Endothelial cell of umbilical vein (primary cell): ENCODE measurements at regions not wholly inside any gene's neighbourhood (a gene's known extent, or its start where the extent isn't known, plus 50 kb on each side); places are given as distances from the start of the nearest gene placed in this dataset.
A peak's percentile ranks its signal among the peaks of the same experiment; 100 is the strongest.

ENCODE experiments used
- BruUV-seq: library from RNA; stranded (reverse); fragments of 400-500 nt; replicated peaks from 2 replicates; lab custom pipeline; 2021; lab: Mats Ljungman, UMichigan
- CTCF ChIA-PET: fragments of 300-600, 350-600 bp; sonication (Branson Sonifier 250); formaldehyde crosslinking; loops from one replicate; lab custom pipeline; 2021; ENCODE audit warnings: antibody characterized with exemption, inconsistent platforms; lab: Charles Lee
- POLR2A ChIA-PET: fragments of 300-600, 350-600 bp; sonication (Branson Sonifier 250); formaldehyde crosslinking; loops from one replicate; lab custom pipeline; 2021; ENCODE audit warnings: antibody characterized with exemption, inconsistent platforms; lab: Charles Lee
- DNase-seq: peaks from one replicate; pipeline ENCODE4 v3.0.0-alpha.2; 2011; ENCODE audit warnings: low read depth, low spot score
- FAIRE-seq: peaks from 2 replicates; lab custom pipeline; 2011; peaks lifted over from hg19 to GRCh38; lab: Jason Lieb, UNC
- H2AFZ ChIP-seq: 2 replicates; pipeline ENCODE4 v1.6.0; 2012; ENCODE audit warnings: low read depth, low read length, control low read depth, inconsistent platforms
- H3K27ac ChIP-seq: 2 replicates; pipeline ENCODE4 v1.5.1; 2011; ENCODE audit warnings: low read depth, mild to moderate bottlenecking, control low read depth, low read length, moderate library complexity; ENCODE audit not compliant: insufficient read depth
- H3K27me3 ChIP-seq, 2 experiments: 2 replicates each; pipeline versions ENCODE4 v1.6.0 to v1.6.1; 2011; ENCODE audit warnings: low read length in 2 of 2, mixed read lengths in 1 of 2; ENCODE audit not compliant: control insufficient read depth in 2 of 2, insufficient read depth in 2 of 2
- H3K36me3 ChIP-seq, 2 experiments: 2 replicates in 1 of 2; 3 replicates in 1 of 2; pipeline ENCODE4 v1.5.1; 2011; ENCODE audit warnings: low read length in 2 of 2, mild to moderate bottlenecking in 1 of 2, moderate library complexity in 1 of 2; ENCODE audit not compliant: control insufficient read depth in 2 of 2, insufficient read depth in 2 of 2; ENCODE audit errors: extremely low read depth in 1 of 2
- H3K4me1 ChIP-seq: 3 replicates; pipeline ENCODE4 v1.5.1; 2011; ENCODE audit warnings: mild to moderate bottlenecking, low read length; ENCODE audit not compliant: control insufficient read depth, insufficient read depth; ENCODE audit errors: extremely low read depth
- H3K4me2 ChIP-seq: 2 replicates; pipeline ENCODE4 v1.6.1; 2011; ENCODE audit warnings: low read length, control low read depth, mixed read lengths; ENCODE audit not compliant: insufficient read depth
- H3K4me3 ChIP-seq, 3 experiments: fragments of 200-600 bp in 1 of 3; sonication (generic), shearing (Covaris generic) in 1 of 3; replicated peaks in 1 of 3; 2 replicates each; pipeline ENCODE4 v1.5.1; 2011 to 2016; ENCODE audit warnings: control low read depth in 3 of 3, low read length in 3 of 3, mild to moderate bottlenecking in 2 of 3, inconsistent platforms in 1 of 3, low read depth in 1 of 3, moderate library complexity in 1 of 3; ENCODE audit not compliant: insufficient read depth in 1 of 3
- H3K79me2 ChIP-seq: 2 replicates; pipeline ENCODE4 v1.6.0; 2012; ENCODE audit warnings: low read length, inconsistent platforms; ENCODE audit not compliant: control insufficient read depth, insufficient read depth
- H3K9ac ChIP-seq: replicated peaks from 2 replicates; pipeline ENCODE3; 2011; ENCODE audit warnings: low read length, control low read depth; ENCODE audit not compliant: insufficient read depth; ENCODE audit errors: extremely low read depth
- H3K9me1 ChIP-seq: replicated peaks from 3 replicates; pipeline ENCODE4 v1.6.0; 2011; ENCODE audit warnings: mild to moderate bottlenecking, low read length; ENCODE audit not compliant: control insufficient read depth, insufficient read depth; ENCODE audit errors: extremely low read depth
- H3K9me3 ChIP-seq: replicated peaks from 2 replicates; pipeline ENCODE4 v1.5.1; 2012; ENCODE audit warnings: low read length, inconsistent platforms; ENCODE audit not compliant: control insufficient read depth, insufficient read depth
- H4K20me1 ChIP-seq: replicated peaks from 2 replicates; pipeline ENCODE3; 2011; ENCODE audit warnings: mild to moderate bottlenecking, low read length; ENCODE audit not compliant: control insufficient read depth, insufficient read depth; ENCODE audit errors: extremely low read depth
- CTCF ChIP-seq, 2 donors: IDR thresholded peaks; 1 replicate in 1 of 2; 2 replicates in 1 of 2; pipeline ENCODE4 v1.5.1; 2011; ENCODE audit warnings: low read length in 2 of 2, mild to moderate bottlenecking in 2 of 2, moderate library complexity in 2 of 2, control low read depth in 1 of 2, inconsistent platforms in 1 of 2, low read depth in 1 of 2; ENCODE audit not compliant: insufficient read depth in 1 of 2; ENCODE audit errors: extremely low read depth in 1 of 2
- EZH2 ChIP-seq: IDR thresholded peaks from 2 replicates; pipeline ENCODE4 v1.6.1; 2012; ENCODE audit warnings: borderline replicate concordance, low read depth, mild to moderate bottlenecking, moderate library complexity, low read length, inconsistent platforms; ENCODE audit not compliant: severe bottlenecking
- FOS ChIP-seq: IDR thresholded peaks from 2 replicates; pipeline ENCODE4 v1.6.1; 2011; ENCODE audit warnings: mild to moderate bottlenecking, low read length, moderate library complexity, borderline replicate concordance; ENCODE audit not compliant: insufficient read depth
- GATA2 ChIP-seq: IDR thresholded peaks from 2 replicates; pipeline ENCODE4 v1.7.0; 2011; ENCODE audit warnings: low read depth, mild to moderate bottlenecking, moderate library complexity, mixed read lengths, low read length; ENCODE audit not compliant: insufficient read length, insufficient read depth
- JUN ChIP-seq: IDR thresholded peaks from 2 replicates; pipeline ENCODE4 v1.6.1; 2011; ENCODE audit warnings: borderline replicate concordance, low read depth; ENCODE audit not compliant: insufficient read length, insufficient read depth
- MYC ChIP-seq: IDR thresholded peaks from one replicate; pipeline ENCODE4 v1.6.1; 2011; ENCODE audit warnings: mild to moderate bottlenecking, low read depth, low read length
- POLR2A ChIP-seq: IDR thresholded peaks from 2 replicates; pipeline ENCODE4 v1.6.1; 2012; ENCODE audit warnings: low read depth, mild to moderate bottlenecking, control low read depth, low read length
- POLR2AphosphoS5 ChIP-seq: IDR thresholded peaks from 2 replicates; pipeline ENCODE4 v1.6.1; 2012; ENCODE audit warnings: low read depth, mild to moderate bottlenecking, control low read depth, low read length, moderate library complexity; ENCODE audit not compliant: insufficient read depth
- dilution Hi-C: fragments of 300-500 bp; cut with MboI; formaldehyde crosslinking; loops from one replicate; pipeline ENCODE4 v1.15.0; 2019; ENCODE audit warnings: low sequenced_read_pairs; ENCODE audit not compliant: extremely low pct_ligation_motif_present
- intact Hi-C: fragments of 100-400 bp; cut with micrococcal nuclease; formaldehyde crosslinking; loops from one replicate; pipeline ENCODE4 v1.10.0; 2022
- TF ChIP-seq, protein P1 (sequence below): IDR thresholded peaks from 2 replicates; pipeline ENCODE4 v1.6.1; 2011; ENCODE audit not compliant: insufficient read depth, insufficient read length

DNA sequence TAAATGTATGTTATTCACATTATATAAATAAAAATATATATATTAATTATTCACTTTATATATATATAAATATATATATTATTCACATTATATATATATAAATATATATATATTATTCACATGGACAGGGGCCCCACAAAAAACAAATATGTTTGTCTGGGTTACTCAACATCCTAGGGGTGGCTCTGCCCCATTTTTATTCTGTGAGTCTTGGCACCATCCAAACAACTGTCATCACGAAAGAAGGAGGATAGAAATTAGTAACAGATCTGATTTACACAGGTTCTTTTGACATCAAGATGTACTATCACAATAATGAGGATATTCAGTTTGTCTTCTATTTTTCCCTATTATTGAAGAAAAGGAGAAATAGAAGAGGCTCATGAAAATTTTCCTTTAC, 187.3 kb downstream of the GPX5 start:
- H3K27ac ChIP-seq = no peak overlapping the region
- no peaks in the 10 kb centered on the region for H4K20me1 ChIP-seq
- TF ChIP-seq POLR2AphosphoS5 (no peak), CTCF (IDR thresholded peaks at IDR 0.05; ENCODE audit: extremely low read depth in 1 of 2, insufficient read depth in 1 of 2, low read depth in 1 of 2, low read length in 2 of 2) (no peak)
- no peaks in the 10 kb centered on the region for H3K9me1 ChIP-seq
- peaks cover 0 to 2% of the 10 kb centered on the region in 2 experiments for H3K27me3 ChIP-seq
- no peaks in the 10 kb centered on the region for H3K36me3 ChIP-seq
- H3K4me1 ChIP-seq = peaks cover 5% of the 10 kb centered on the region
- no peak for FAIRE-seq
- no peak overlapping the region for H3K4me2 ChIP-seq
- no peaks in the 10 kb centered on the region for H3K9me3 ChIP-seq
- H3K79me2 ChIP-seq = no peaks in the 10 kb centered on the region
- H2AFZ ChIP-seq = no peak overlapping the region
- dilution Hi-C loops = no loop called here
- ChIA-PET CTCF (no interaction called here), POLR2A (no interaction called here)
- no TSS peak for BruUV-seq
- H3K9ac ChIP-seq = no peak overlapping the region
- H3K4me3 ChIP-seq = no peak overlapping the region
- DNase-seq = no peak
- intact Hi-C loops = no loop called here

DNA sequence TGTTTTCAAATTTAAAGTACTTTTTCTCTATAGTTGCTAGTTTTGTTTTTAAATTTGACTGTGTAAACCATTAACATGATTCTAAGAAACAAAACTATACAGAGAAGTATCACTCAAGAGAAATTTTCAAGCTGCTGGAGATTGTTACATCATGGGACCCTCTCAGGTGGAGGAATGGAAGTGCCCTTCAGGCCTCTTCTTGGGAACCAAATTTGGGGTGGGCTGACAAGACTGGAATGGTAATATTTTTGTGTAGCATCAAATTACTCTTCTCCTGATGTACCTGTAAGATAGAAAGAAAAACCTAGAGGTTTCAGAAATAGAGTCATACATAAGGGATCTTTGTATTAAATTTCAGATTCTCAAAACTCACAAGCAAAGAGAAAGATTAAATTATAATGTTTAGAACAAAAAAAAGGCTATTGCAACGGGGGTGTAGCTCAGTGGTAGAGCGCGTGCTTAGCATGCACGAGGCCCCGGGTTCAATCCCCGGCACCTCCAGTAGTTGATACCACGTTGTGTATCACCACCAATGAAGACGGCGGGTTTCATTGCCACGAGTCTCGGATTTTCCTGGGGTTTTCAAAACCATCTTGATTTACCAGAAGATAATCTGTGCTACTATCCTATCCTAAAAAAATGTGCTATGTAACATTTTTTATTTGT, 193.7 kb downstream of the GPX5 start:
- FAIRE-seq = peak; percentile 44

More for the DNA sequence above, 193.7 kb downstream of the GPX5 start:
- Histone ChIP-seq H3K27ac (no peak overlapping the region), H2AFZ (no peak overlapping the region), H3K9me3 (no peaks in the 10 kb centered on the region), H3K36me3 (no peaks in the 10 kb centered on the region), H3K79me2 (no peaks in the 10 kb centered on the region), H3K4me1 (no peaks in the 10 kb centered on the region), H3K4me2 (no peak overlapping the region), H3K4me3 (no peak overlapping the region), H3K9ac (no peak overlapping the region), H4K20me1 (no peaks in the 10 kb centered on the region), H3K9me1 (no peaks in the 10 kb centered on the region), H3K27me3 (peaks cover 0 to 2% of the 10 kb centered on the region in 2 experiments)
- dilution Hi-C loops = no loop called here
- ChIA-PET POLR2A (no interaction called here), CTCF (no interaction called here)
- DNase-seq = peak; percentile 12
- TF ChIP-seq FOS = no peak
- TF ChIP-seq CTCF (IDR thresholded peaks at IDR 0.05; ENCODE audit: extremely low read depth in 1 of 2, insufficient read depth in 1 of 2, low read depth in 1 of 2, low read length in 2 of 2) = no peak
- TF ChIP-seq JUN = no peak
- no peak for TF ChIP-seq EZH2
- TF ChIP-seq, protein P1, sequence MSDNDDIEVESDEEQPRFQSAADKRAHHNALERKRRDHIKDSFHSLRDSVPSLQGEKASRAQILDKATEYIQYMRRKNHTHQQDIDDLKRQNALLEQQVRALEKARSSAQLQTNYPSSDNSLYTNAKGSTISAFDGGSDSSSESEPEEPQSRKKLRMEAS = no peak
- no peak for TF ChIP-seq MYC
- no peak for TF ChIP-seq POLR2A
- no peak for TF ChIP-seq GATA2
- TF ChIP-seq POLR2AphosphoS5 = no peak
- intact Hi-C loops = no loop called here
- BruUV-seq = no TSS peak
